CD4-positive, alpha-beta T cell (primary cell): ENCODE measurements at regions not wholly inside any gene's neighbourhood (a gene's known extent, or its start where the extent isn't known, plus 50 kb on each side); places are given as distances from the start of the nearest gene placed in this dataset.
"Not testable (repeated sequence)": the region's sequence is repeated elsewhere in the genome, so short reads cannot be mapped to it uniquely, and the experiment has no call there.

Source experiments
- ATAC-seq: fragments of 200-7000 bp; cut with Tn5 transposase; one replicate; pipeline ENCODE4 v1.10.0; 2022; ENCODE audit warnings: mild to moderate bottlenecking; ENCODE audit not compliant: poor library complexity
- CTCF ChIA-PET: fragments of 350-600 bp; sonication (Branson Sonifier 250); formaldehyde crosslinking; loops from one replicate; lab custom pipeline; 2021; ENCODE audit warnings: antibody characterized with exemption, inconsistent platforms; lab: Charles Lee
- POLR2A ChIA-PET: fragments of 350-600 bp; sonication (Branson Sonifier 250); formaldehyde crosslinking; loops from one replicate; lab custom pipeline; 2021; ENCODE audit warnings: antibody characterized with exemption, inconsistent platforms; lab: Charles Lee
- DNase-seq, 14 experiments: peaks; one replicate each; pipeline ENCODE4 v3.0.0-alpha.2; 2013 to 2020; ENCODE audit warnings: mixed read lengths in 2 of 14
- H3K27ac ChIP-seq, 2 donors: one replicate each; pipeline versions ENCODE4 v1.5.1 to v1.7.0; 2013; ENCODE audit warnings: low read length in 2 of 2, low read depth in 1 of 2, mild to moderate bottlenecking in 1 of 2
- H3K27me3 ChIP-seq, 2 experiments: 1 replicate in 1 of 2; 2 replicates in 1 of 2; pipeline versions ENCODE4 v1.6.1 to v1.7.0; 2013; ENCODE audit warnings: low read length in 2 of 2, control low read depth in 1 of 2, mild to moderate bottlenecking in 1 of 2, moderate library complexity in 1 of 2; ENCODE audit not compliant: insufficient read depth in 2 of 2, control insufficient read depth in 1 of 2
- H3K36me3 ChIP-seq: one replicate; pipeline ENCODE4 v1.6.1; 2013; ENCODE audit warnings: low read length, control low read depth; ENCODE audit not compliant: insufficient read depth
- H3K4me1 ChIP-seq: one replicate; pipeline ENCODE4 v1.6.1; 2013; ENCODE audit warnings: low read length, control low read depth; ENCODE audit not compliant: insufficient read depth
- H3K4me3 ChIP-seq: one replicate; pipeline ENCODE4 v1.5.1; 2013; ENCODE audit warnings: mild to moderate bottlenecking, low read length, moderate library complexity
- H3K9me3 ChIP-seq, 2 experiments: 1 replicate in 1 of 2; 2 replicates in 1 of 2; pipeline versions ENCODE4 v1.6.1 to v1.7.0; 2013; ENCODE audit warnings: low read length in 2 of 2, mild to moderate bottlenecking in 2 of 2, control low read depth in 1 of 2, moderate library complexity in 1 of 2; ENCODE audit not compliant: control insufficient read depth in 1 of 2, insufficient read depth in 1 of 2
- H3K27ac Mint-ChIP-seq: one replicate; pipeline ENCODE4 v1.8.0; 2020; ENCODE audit warnings: mixed read lengths
- H3K27me3 Mint-ChIP-seq: one replicate; pipeline ENCODE4 v1.8.0; 2021; ENCODE audit warnings: mixed read lengths
- H3K36me3 Mint-ChIP-seq: one replicate; pipeline ENCODE4 v1.8.0; 2021; ENCODE audit warnings: low read depth, mixed read lengths
- H3K4me1 Mint-ChIP-seq: one replicate; pipeline ENCODE4 v1.8.0; 2021; ENCODE audit warnings: low read depth, mixed read lengths
- H3K4me3 Mint-ChIP-seq: one replicate; pipeline ENCODE4 v1.8.0; 2020; ENCODE audit warnings: mild to moderate bottlenecking, mixed read lengths
- H3K9me3 Mint-ChIP-seq: one replicate; pipeline ENCODE4 v1.8.0; 2020; ENCODE audit warnings: mixed read lengths
- intact Hi-C, 2 experiments: fragments of 100-400 bp; cut with DNase I in 1 of 2; cut with micrococcal nuclease in 1 of 2; formaldehyde crosslinking; loops; one replicate each; pipeline versions ENCODE4 v1.15.1 to v1.9.0; 2023 to 2025; cut with DNase I, micrococcal nuclease
- TF ChIP-seq, protein P1 (sequence below): fragments of 200-600 bp; IDR thresholded peaks from one replicate; pipeline ENCODE4 v1.8.0; 2022; ENCODE audit warnings: antibody characterized with exemption, mild to moderate bottlenecking

DNA sequence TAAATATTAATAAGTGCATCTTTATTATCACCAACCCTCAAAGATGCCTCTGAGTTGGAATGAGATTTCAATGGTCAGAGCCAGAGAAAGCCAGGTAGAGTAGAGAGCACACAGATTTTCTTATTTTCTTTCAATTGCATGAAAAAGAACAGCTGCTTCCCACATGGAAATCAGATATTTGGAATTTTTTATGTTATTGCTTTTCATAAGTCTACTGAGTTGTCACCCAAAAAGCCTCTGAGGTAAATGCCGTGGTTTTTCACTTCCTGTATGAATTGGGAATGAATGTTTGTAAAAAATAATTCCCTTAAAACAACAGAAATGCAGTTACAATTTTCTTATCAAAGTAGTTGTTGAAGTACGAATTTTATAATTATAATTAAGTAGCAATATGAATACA is 563.1 kb downstream of the RFPL4B start:
- ATAC-seq, result no peak
- no peak overlapping the region for H3K4me3 ChIP-seq
- CTCF ChIA-PET, result no interaction called here
- no peaks in the 10 kb centered on the region for H3K4me1 Mint-ChIP-seq
- no peaks in the 10 kb centered on the region for H3K36me3 Mint-ChIP-seq
- H3K4me1 ChIP-seq, result no peaks in the 10 kb centered on the region
- H3K4me3 Mint-ChIP-seq, result no peak overlapping the region
- no peak overlapping the region for H3K27ac ChIP-seq
- no peaks in the 10 kb centered on the region for H3K27me3 Mint-ChIP-seq
- H3K27ac Mint-ChIP-seq, result no peak overlapping the region
- DNase-seq, result no peak
- POLR2A ChIA-PET, result no interaction called here
- H3K36me3 ChIP-seq, result no peaks in the 10 kb centered on the region
- peaks cover 9% of the 10 kb centered on the region for H3K9me3 Mint-ChIP-seq
- no peaks in the 10 kb centered on the region for H3K9me3 ChIP-seq
- intact Hi-C loops, result no loop called here
- H3K27me3 ChIP-seq, result no peaks in the 10 kb centered on the region
- TF ChIP-seq, protein P1, sequence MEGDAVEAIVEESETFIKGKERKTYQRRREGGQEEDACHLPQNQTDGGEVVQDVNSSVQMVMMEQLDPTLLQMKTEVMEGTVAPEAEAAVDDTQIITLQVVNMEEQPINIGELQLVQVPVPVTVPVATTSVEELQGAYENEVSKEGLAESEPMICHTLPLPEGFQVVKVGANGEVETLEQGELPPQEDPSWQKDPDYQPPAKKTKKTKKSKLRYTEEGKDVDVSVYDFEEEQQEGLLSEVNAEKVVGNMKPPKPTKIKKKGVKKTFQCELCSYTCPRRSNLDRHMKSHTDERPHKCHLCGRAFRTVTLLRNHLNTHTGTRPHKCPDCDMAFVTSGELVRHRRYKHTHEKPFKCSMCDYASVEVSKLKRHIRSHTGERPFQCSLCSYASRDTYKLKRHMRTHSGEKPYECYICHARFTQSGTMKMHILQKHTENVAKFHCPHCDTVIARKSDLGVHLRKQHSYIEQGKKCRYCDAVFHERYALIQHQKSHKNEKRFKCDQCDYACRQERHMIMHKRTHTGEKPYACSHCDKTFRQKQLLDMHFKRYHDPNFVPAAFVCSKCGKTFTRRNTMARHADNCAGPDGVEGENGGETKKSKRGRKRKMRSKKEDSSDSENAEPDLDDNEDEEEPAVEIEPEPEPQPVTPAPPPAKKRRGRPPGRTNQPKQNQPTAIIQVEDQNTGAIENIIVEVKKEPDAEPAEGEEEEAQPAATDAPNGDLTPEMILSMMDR, result no peak

DNA sequence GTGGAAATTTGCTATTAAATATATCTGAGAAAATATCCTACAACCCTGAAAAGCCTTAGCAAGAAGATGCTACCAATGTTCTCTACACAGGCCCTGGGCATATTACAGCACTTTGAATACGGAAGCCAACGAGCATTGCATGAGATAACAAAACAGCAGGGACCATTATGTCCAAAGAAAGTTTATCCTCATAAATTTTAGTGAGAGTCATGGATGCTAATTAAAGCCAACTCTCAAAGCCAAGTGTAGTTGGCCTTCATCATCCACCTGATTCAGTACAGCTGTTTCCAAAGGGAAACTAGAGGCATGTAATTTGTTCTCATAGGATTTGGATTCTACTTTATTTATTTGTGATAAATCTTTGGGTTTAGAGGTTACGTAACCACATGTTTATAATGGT is 564.8 kb downstream of the RFPL4B start:
- Histone ChIP-seq H3K4me3 (no peak overlapping the region), H3K9me3 (no peaks in the 10 kb centered on the region), H3K27ac (no peak overlapping the region), H3K4me1 (no peaks in the 10 kb centered on the region), H3K36me3 (no peaks in the 10 kb centered on the region), H3K27me3 (no peaks in the 10 kb centered on the region)
- CTCF ChIA-PET, result no interaction called here
- no peaks in the 10 kb centered on the region for H3K4me1 Mint-ChIP-seq
- ATAC-seq (no peak), DNase-seq (no peak)
- no peak overlapping the region for H3K27ac Mint-ChIP-seq
- H3K36me3 Mint-ChIP-seq, result no peaks in the 10 kb centered on the region
- H3K9me3 Mint-ChIP-seq, result peaks cover 5% of the 10 kb centered on the region
- no peak overlapping the region for H3K4me3 Mint-ChIP-seq
- TF ChIP-seq, protein P1, result no peak
- intact Hi-C loops, result no loop called here
- H3K27me3 Mint-ChIP-seq, result no peaks in the 10 kb centered on the region
- POLR2A ChIA-PET, result no interaction called here

DNA sequence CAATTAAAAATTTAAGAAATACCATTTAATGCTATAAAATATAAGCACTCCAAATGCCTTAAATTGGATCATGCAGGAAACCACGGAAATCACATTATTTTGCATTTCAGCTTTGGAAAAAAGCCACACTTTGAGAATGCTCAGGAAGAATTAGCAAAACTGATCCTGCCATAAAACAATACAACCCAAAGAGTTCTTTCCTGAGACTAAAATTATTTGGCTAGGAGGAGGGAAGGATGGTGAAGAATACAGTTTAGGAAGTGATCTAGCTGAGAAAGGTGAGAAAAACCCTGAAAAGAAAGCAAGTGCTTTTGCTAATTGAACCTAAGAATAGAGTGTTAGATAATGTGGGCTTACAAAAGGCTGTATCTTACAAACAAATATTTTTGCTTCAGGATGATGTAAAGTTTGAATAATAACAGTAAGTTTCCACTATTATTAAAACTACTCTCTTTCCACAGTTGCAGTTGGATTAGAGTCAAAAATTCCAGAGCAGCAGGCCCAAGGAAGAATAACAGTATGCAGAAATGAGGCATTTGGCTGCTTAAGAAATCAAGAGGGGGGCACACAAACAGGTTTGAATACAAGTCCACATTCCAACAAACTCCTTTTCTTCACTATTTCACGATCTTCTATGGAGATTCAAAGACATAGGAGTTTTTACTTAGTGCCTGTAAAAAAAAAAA is 565.4 kb downstream of the RFPL4B start:
- no peaks in the 10 kb centered on the region for H3K4me1 Mint-ChIP-seq
- no peak overlapping the region for H3K27ac Mint-ChIP-seq

DNA sequence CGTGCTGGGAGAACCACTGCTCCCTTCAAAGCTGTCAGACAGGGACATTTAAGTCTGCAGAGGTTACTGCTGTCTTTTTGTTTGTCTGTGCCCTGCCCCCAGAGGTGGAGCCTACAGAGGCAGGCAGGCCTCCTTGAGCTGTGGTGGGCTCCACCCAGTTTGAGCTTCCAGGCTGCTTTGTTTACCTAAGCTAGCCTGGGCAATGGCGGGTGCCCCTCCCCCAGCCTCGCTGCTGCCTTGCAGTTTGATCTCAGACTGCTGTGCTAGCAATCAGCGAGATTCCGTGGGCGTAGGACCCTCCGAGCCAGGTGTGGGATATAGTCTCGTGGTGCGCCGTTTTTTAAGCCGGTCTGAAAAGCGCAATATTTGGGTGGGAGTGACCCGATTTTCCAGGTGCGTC is 572.6 kb downstream of the RFPL4B start:
- ATAC-seq, H3K4me3 Mint-ChIP-seq, H3K27ac Mint-ChIP-seq, H3K27ac ChIP-seq, H3K27me3 ChIP-seq, H3K27me3 Mint-ChIP-seq, CTCF ChIA-PET, DNase-seq, H3K36me3 Mint-ChIP-seq, H3K4me1 ChIP-seq, H3K4me3 ChIP-seq, intact Hi-C loops, H3K4me1 Mint-ChIP-seq, H3K9me3 ChIP-seq, H3K9me3 Mint-ChIP-seq, H3K36me3 ChIP-seq, POLR2A ChIA-PET: not testable (repeated sequence)

More for the DNA sequence above, 565.4 kb downstream of the RFPL4B start:
- Histone ChIP-seq H3K36me3 (no peaks in the 10 kb centered on the region), H3K4me1 (no peaks in the 10 kb centered on the region), H3K27me3 (no peaks in the 10 kb centered on the region), H3K4me3 (no peak overlapping the region), H3K27ac (no peak overlapping the region), H3K9me3 (no peaks in the 10 kb centered on the region)
- DNase-seq (no peak), ATAC-seq (no peak)
- ChIA-PET POLR2A (no interaction called here), CTCF (no interaction called here)
- H3K9me3 Mint-ChIP-seq, result peaks cover 5% of the 10 kb centered on the region
- H3K4me3 Mint-ChIP-seq, result no peak overlapping the region
- H3K27me3 Mint-ChIP-seq, result no peaks in the 10 kb centered on the region
- intact Hi-C loops, result no loop called here
- H3K36me3 Mint-ChIP-seq, result no peaks in the 10 kb centered on the region
- TF ChIP-seq, protein P1, result no peak
